Lung (tissue), 11 donors: ENCODE measurements at regions not wholly inside any gene's neighbourhood (a gene's known extent, or its start where the extent isn't known, plus 50 kb on each side); places are given as distances from the start of the nearest gene placed in this dataset.
"Not testable (repeated sequence)": the region's sequence is repeated elsewhere in the genome, so short reads cannot be mapped to it uniquely, and the experiment has no call there.

ENCODE experiments used
- ATAC-seq: fragments of 200-7000 bp; cut with Tn5 transposase; one replicate; pipeline ENCODE4 v1.9.1; 2020; ENCODE audit warnings: moderate number of reproducible peaks; ENCODE audit not compliant: insufficient read depth, low FRiP score
- DNase-seq, 3 donors: peaks; one replicate each; pipeline ENCODE4 v3.0.0-alpha.2; 2013 to 2017
- H3K27ac ChIP-seq, 2 donors: one replicate each; pipeline ENCODE4 v1.5.1; 2013; ENCODE audit warnings: mild to moderate bottlenecking in 2 of 2, moderate library complexity in 2 of 2, control low read depth in 1 of 2, inconsistent platforms in 1 of 2, low read depth in 1 of 2, low read length in 1 of 2
- H3K27me3 ChIP-seq, 3 donors: one replicate each; pipeline ENCODE4 v1.5.1; 2013; ENCODE audit warnings: low read length in 2 of 3; ENCODE audit not compliant: control insufficient read depth in 3 of 3, insufficient read depth in 3 of 3
- H3K36me3 ChIP-seq, 4 donors: one replicate each; pipeline ENCODE4 v1.5.1; 2013; ENCODE audit warnings: low read length in 4 of 4, mild to moderate bottlenecking in 1 of 4, moderate library complexity in 1 of 4; ENCODE audit not compliant: control insufficient read depth in 4 of 4, insufficient read depth in 4 of 4
- H3K4me1 ChIP-seq, 5 donors: one replicate each; pipeline ENCODE4 v1.5.1; 2013; ENCODE audit warnings: low read length in 5 of 5, mild to moderate bottlenecking in 2 of 5, moderate library complexity in 1 of 5; ENCODE audit not compliant: control insufficient read depth in 5 of 5, insufficient read depth in 5 of 5
- H3K4me3 ChIP-seq: one replicate; pipeline ENCODE4 v1.5.1; 2013; ENCODE audit warnings: mild to moderate bottlenecking, control low read depth, moderate library complexity
- H3K9ac ChIP-seq, 2 donors: one replicate each; pipeline ENCODE4 v1.5.1; 2013; ENCODE audit warnings: low read length in 2 of 2, control low read depth in 1 of 2; ENCODE audit not compliant: insufficient read depth in 1 of 2
- H3K9me3 ChIP-seq, 4 donors: one replicate each; pipeline ENCODE4 v1.5.1; 2013; ENCODE audit warnings: low read length in 3 of 4, mild to moderate bottlenecking in 1 of 4, moderate library complexity in 1 of 4; ENCODE audit not compliant: control insufficient read depth in 4 of 4, insufficient read depth in 3 of 4
- WGBS, 2 donors: extraction: QIAGEN DNeasy Blood & Tissue Kit; methylation state at CpG; one replicate each; pipeline ENCODE4 v1.1.7; 2013; 5-methylcytosine and 5-hydroxymethylcytosine counted together
- TF ChIP-seq, protein P1 (sequence below): IDR thresholded peaks from 2 replicates; pipeline ENCODE4 v1.5.1; 2012; ENCODE audit warnings: mild to moderate bottlenecking; ENCODE audit errors: control extremely low read depth, extremely low read depth
- donor health status: control.
- donor health status: control.
- donor health status: Bipolar disorder and iron deficiency.
- donor health status: healthy.
- donor health status: DM: yes; HTN: yes; CAD: no.

DNA sequence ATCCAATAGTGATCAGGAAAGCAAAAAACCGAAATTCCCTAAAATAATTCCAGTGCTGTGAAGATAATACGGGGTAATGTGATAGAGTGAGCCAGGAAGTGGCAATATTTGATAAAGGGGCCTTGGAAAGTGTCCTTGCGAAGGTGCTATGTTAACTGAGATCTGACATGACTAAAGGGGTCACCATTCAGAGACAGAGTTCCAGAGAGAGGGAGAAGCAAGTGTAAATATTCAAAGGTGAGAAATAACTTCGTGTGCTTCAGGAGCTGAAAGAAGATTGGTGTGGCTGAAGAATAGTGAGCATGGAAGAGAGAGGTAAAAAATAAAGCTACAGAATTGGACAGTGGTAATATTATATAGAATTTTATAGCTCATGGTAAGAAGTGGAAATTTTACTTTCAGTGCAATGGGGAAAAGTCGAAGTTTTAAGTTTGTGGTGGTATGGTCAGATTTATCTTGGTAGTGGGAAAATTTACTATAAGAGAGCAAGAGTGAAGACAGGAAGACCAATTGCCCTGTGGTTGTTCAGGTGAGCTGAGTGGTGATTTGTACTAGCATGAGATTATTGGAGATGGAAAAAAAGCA lies 164.5 kb downstream of the JRKL start:
- WGBS, 2 donors = 79 to 82% methylated on average over 5 of the region's 5 CpGs
- no peak overlapping the region for H3K27ac ChIP-seq
- no peak for ATAC-seq
- no peaks in the 10 kb centered on the region for H3K36me3 ChIP-seq
- no peak for DNase-seq
- H3K9me3 ChIP-seq = peaks cover 0 to 2% (median 0%) of the 10 kb centered on the region in 4 donors
- no peak overlapping the region for H3K4me3 ChIP-seq
- H3K27me3 ChIP-seq = no peaks in the 10 kb centered on the region
- no peaks in the 10 kb centered on the region for H3K4me1 ChIP-seq
- TF ChIP-seq, protein P1, sequence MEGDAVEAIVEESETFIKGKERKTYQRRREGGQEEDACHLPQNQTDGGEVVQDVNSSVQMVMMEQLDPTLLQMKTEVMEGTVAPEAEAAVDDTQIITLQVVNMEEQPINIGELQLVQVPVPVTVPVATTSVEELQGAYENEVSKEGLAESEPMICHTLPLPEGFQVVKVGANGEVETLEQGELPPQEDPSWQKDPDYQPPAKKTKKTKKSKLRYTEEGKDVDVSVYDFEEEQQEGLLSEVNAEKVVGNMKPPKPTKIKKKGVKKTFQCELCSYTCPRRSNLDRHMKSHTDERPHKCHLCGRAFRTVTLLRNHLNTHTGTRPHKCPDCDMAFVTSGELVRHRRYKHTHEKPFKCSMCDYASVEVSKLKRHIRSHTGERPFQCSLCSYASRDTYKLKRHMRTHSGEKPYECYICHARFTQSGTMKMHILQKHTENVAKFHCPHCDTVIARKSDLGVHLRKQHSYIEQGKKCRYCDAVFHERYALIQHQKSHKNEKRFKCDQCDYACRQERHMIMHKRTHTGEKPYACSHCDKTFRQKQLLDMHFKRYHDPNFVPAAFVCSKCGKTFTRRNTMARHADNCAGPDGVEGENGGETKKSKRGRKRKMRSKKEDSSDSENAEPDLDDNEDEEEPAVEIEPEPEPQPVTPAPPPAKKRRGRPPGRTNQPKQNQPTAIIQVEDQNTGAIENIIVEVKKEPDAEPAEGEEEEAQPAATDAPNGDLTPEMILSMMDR = no peak
- no peak overlapping the region for H3K9ac ChIP-seq

DNA sequence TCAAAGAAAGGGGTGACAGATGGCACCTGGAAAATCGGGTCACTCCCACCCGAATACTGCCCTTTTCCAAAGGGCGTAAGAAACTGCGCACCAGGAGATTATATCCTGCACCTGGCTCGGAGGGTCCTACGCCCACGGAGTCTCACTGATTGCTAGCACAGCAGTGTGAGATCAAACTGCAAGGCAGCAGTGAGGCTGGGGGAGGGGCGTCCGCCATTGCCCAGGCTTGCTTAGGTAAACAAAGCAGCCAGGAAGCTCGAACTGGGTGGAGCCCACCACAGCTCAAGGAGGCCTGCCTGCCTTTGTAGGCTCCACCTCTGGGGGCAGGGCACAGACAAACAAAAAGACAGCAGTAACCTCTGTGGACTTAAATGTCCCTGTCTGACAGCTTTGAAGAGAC lies 166.0 kb downstream of the JRKL start:
- H3K27me3 ChIP-seq, H3K36me3 ChIP-seq, H3K4me1 ChIP-seq, H3K4me3 ChIP-seq, DNase-seq, ATAC-seq, H3K9ac ChIP-seq, H3K27ac ChIP-seq, H3K9me3 ChIP-seq: not testable (repeated sequence)
- 86 to 91% methylated on average over 9 of the region's 10 CpGs for WGBS, 2 donors

DNA sequence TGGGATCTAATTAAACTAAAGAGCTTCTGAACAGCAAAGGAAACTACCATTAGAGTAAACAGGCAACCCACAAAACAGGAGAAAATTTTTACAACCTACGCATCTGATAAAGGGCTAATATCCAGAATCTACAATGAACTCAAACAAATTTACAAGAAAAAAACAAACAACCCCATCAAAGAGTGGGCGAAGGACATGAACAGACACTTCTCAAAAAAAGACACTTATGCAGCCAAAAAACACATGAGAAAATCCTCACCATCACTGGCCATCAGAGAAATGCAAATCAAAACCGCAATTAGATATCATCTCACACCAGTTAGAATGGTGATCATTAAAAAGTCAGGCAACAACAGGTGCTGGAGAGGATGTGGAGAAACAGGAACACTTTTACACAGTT lies 170.9 kb downstream of the JRKL start:
- H3K27me3 ChIP-seq, DNase-seq, H3K4me1 ChIP-seq, H3K27ac ChIP-seq, H3K9me3 ChIP-seq, H3K4me3 ChIP-seq, ATAC-seq, H3K36me3 ChIP-seq, H3K9ac ChIP-seq: not testable (repeated sequence)
- WGBS, 2 donors = 92 to 97% methylated on average over 3 of the region's 3 CpGs

DNA sequence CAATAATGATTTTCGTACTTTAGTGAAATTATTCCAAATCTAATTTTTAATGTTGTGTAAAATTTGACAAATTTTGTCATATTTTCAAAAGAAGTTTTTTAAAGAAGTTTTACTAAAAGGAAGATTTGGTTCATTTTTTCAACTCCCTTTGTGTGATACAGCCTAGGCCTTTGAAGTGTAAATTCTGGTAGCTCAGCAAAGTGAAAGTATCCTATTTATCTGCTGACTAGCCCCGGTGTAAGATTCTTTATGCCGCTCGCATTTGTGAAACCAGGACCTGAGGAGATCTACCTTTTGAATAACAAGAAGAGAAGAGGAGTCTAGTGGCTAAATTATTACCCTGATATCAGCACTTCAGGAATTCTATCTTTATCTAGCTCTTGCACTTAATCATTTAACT lies 177.4 kb downstream of the JRKL start:
- H3K9me3 ChIP-seq = no peaks in the 10 kb centered on the region
- H3K36me3 ChIP-seq = no peaks in the 10 kb centered on the region
- no peaks in the 10 kb centered on the region for H3K27me3 ChIP-seq
- TF ChIP-seq, protein P1 = no peak
- peak in 2 of 3 donors; percentile 20 to 41 for DNase-seq
- H3K4me1 ChIP-seq = no peaks in the 10 kb centered on the region
- no peak overlapping the region for H3K9ac ChIP-seq
- 67 to 82% methylated on average over 4 of the region's 4 CpGs for WGBS, 2 donors
- ATAC-seq = no peak
- no peak overlapping the region for H3K4me3 ChIP-seq
- no peak overlapping the region for H3K27ac ChIP-seq
